ENCODE measurements at regions not wholly inside any gene's neighbourhood (a gene's known extent, or its start where the extent isn't known, plus 50 kb on each side); places are given as distances from the start of the nearest gene placed in this dataset.

GRCh38 chr1:69479734-69480133 lies 88.0 kb upstream of the LRRC7 start:
- no peak for DNase-seq

GRCh38 chr1:69483246-69483645 lies 84.5 kb upstream of the LRRC7 start:
- DNase-seq = no peak

GRCh38 chr1:69485616-69486015 lies 82.1 kb upstream of the LRRC7 start:
- no peak for DNase-seq

- DNase-seq = no peak
Observed at GRCh38 chr1:69491416-69491815, 76.3 kb upstream of the LRRC7 start.

GRCh38 chr1:69492286-69492685 lies 75.4 kb upstream of the LRRC7 start:
- no peak for DNase-seq

GRCh38 chr1:69494221-69494620 lies 73.5 kb upstream of the LRRC7 start:
- DNase-seq = no peak

GRCh38 chr1:69497441-69498221 lies 70.1 kb upstream of the LRRC7 start:
- no peak for DNase-seq

- DNase-seq = no peak
Observed at GRCh38 chr1:69498711-69499110, 69.0 kb upstream of the LRRC7 start.

GRCh38 chr1:69499203-69499803 lies 68.4 kb upstream of the LRRC7 start:
- no peak for DNase-seq

- no peak for DNase-seq
Observed at GRCh38 chr1:69502991-69503390, 64.7 kb upstream of the LRRC7 start.

GRCh38 chr1:69504730-69505252 lies 62.9 kb upstream of the LRRC7 start:
- no peak for DNase-seq

GRCh38 chr1:69506311-69506710 lies 61.4 kb upstream of the LRRC7 start:
- no peak for DNase-seq

- no peak for DNase-seq
Observed at GRCh38 chr1:69506721-69507120, 61.0 kb upstream of the LRRC7 start.

GRCh38 chr1:69510026-69510425 lies 57.7 kb upstream of the LRRC7 start:
- DNase-seq = no peak

- DNase-seq = no peak
Observed at GRCh38 chr1:69511426-69512192, 56.1 kb upstream of the LRRC7 start.

GRCh38 chr1:69513601-69514000 lies 54.1 kb upstream of the LRRC7 start:
- DNase-seq = no peak

Data from NCI-H1048 (cell line).